Endothelial cell of umbilical vein (primary cell): ENCODE measurements at regions not wholly inside any gene's neighbourhood (a gene's known extent, or its start where the extent isn't known, plus 50 kb on each side); places are given as distances from the start of the nearest gene placed in this dataset.

Experiments
- CTCF ChIP-seq, 2 donors: IDR thresholded peaks; 1 replicate in 1 of 2; 2 replicates in 1 of 2; pipeline ENCODE4 v1.5.1; 2011; ENCODE audit warnings: low read length in 2 of 2, mild to moderate bottlenecking in 2 of 2, moderate library complexity in 2 of 2, control low read depth in 1 of 2, inconsistent platforms in 1 of 2, low read depth in 1 of 2; ENCODE audit not compliant: insufficient read depth in 1 of 2; ENCODE audit errors: extremely low read depth in 1 of 2
- POLR2A ChIP-seq: IDR thresholded peaks from 2 replicates; pipeline ENCODE4 v1.6.1; 2012; ENCODE audit warnings: low read depth, mild to moderate bottlenecking, control low read depth, low read length

GRCh38 chr3:28791713-28792255 lies 443.2 kb upstream of the AZI2 start:
- TF ChIP-seq CTCF (IDR thresholded peaks at IDR 0.05; ENCODE audit: extremely low read depth in 1 of 2, insufficient read depth in 1 of 2, low read depth in 1 of 2, low read length in 2 of 2) (no peak), POLR2A (no peak)
